Mammary epithelial cell (primary cell): ENCODE measurements at regions not wholly inside any gene's neighbourhood (a gene's known extent, or its start where the extent isn't known, plus 50 kb on each side); places are given as distances from the start of the nearest gene placed in this dataset.

ENCODE experiments used
- EZH2 ChIP-seq: IDR thresholded peaks from 2 replicates; pipeline ENCODE4 v1.6.1; 2012; ENCODE audit warnings: low read length, inconsistent platforms, borderline replicate concordance
- TF ChIP-seq, protein P1 (sequence below), 2 donors: IDR thresholded peaks in 1 of 2; conservative IDR thresholded peaks in 1 of 2; 2 replicates each; pipeline ENCODE4 v1.5.1; 2011 to 2012; ENCODE audit warnings: inconsistent platforms in 2 of 2, low read length in 2 of 2, mild to moderate bottlenecking in 2 of 2, control low read depth in 1 of 2, low read depth in 1 of 2; ENCODE audit not compliant: insufficient read depth in 1 of 2; ENCODE audit errors: extremely low read depth in 1 of 2

DNA sequence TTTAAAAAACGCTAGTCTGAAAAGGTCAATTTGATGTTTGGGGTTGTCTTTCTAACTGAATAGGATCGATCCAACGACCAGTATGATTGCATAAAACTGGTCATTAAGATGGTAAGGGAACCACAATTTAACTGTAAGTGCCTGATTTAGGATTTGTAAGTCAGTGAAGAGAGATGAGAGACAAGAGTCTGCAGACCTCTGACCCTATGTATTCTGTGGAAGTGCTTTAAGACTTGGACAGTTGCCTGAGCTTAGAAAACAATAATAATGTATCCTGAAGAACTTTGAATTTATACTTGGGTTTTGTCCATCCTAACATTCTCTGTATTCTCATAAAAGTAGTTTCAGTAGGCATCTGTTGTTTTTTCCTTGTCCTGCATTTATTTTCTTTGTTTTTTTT lies 221.4 kb upstream of the SUCLG2 start:
- TF ChIP-seq, protein P1, sequence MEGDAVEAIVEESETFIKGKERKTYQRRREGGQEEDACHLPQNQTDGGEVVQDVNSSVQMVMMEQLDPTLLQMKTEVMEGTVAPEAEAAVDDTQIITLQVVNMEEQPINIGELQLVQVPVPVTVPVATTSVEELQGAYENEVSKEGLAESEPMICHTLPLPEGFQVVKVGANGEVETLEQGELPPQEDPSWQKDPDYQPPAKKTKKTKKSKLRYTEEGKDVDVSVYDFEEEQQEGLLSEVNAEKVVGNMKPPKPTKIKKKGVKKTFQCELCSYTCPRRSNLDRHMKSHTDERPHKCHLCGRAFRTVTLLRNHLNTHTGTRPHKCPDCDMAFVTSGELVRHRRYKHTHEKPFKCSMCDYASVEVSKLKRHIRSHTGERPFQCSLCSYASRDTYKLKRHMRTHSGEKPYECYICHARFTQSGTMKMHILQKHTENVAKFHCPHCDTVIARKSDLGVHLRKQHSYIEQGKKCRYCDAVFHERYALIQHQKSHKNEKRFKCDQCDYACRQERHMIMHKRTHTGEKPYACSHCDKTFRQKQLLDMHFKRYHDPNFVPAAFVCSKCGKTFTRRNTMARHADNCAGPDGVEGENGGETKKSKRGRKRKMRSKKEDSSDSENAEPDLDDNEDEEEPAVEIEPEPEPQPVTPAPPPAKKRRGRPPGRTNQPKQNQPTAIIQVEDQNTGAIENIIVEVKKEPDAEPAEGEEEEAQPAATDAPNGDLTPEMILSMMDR (conservative IDR thresholded peaks at IDR 0.05 in 1 of 2, IDR thresholded peaks at IDR 0.05 in 1 of 2; ENCODE audit: extremely low read depth in 1 of 2, insufficient read depth in 1 of 2, low read depth in 1 of 2, low read length in 2 of 2): no peak
- TF ChIP-seq EZH2: no peak
